ENCODE measurements at regions not wholly inside any gene's neighbourhood (a gene's known extent, or its start where the extent isn't known, plus 50 kb on each side); places are given as distances from the start of the nearest gene placed in this dataset.
"Not testable (repeated sequence)": the region's sequence is repeated elsewhere in the genome, so short reads cannot be mapped to it uniquely, and the experiment has no call there.

- no peak for TF ChIP-seq CTCF (IDR thresholded peaks at IDR 0.05; ENCODE audit: insufficient read depth, low read length)
- H3K4me3 ChIP-seq (ENCODE audit: low read depth, low read length): no peak overlapping the region
- DNase-seq (ENCODE audit: low read depth): no peak
These were observed 120.3 kb upstream of the FAT3 start for GRCh38 chr11:92104349-92104748.

GRCh38 chr11:92101920-92102319 is 122.7 kb upstream of the FAT3 start:
- no peak for DNase-seq (ENCODE audit: low read depth)
- H3K4me3 ChIP-seq (ENCODE audit: low read depth, low read length): no peak overlapping the region
- TF ChIP-seq CTCF (IDR thresholded peaks at IDR 0.05; ENCODE audit: insufficient read depth, low read length): no peak

- no peak for DNase-seq (ENCODE audit: low read depth)
- no peak overlapping the region for H3K4me3 ChIP-seq (ENCODE audit: low read depth, low read length)
- no peak for TF ChIP-seq CTCF (IDR thresholded peaks at IDR 0.05; ENCODE audit: insufficient read depth, low read length)
These were observed 125.4 kb upstream of the FAT3 start for GRCh38 chr11:92099183-92099582.

- no peak overlapping the region for H3K4me3 ChIP-seq (ENCODE audit: low read depth, low read length)
- no peak for TF ChIP-seq CTCF (IDR thresholded peaks at IDR 0.05; ENCODE audit: insufficient read depth, low read length)
- DNase-seq (ENCODE audit: low read depth): no peak
These were observed 126.4 kb upstream of the FAT3 start for GRCh38 chr11:92098172-92098571.

GRCh38 chr11:92087725-92088537 is 136.7 kb upstream of the FAT3 start:
- no peak for TF ChIP-seq CTCF (IDR thresholded peaks at IDR 0.05; ENCODE audit: insufficient read depth, low read length)
- H3K4me3 ChIP-seq (ENCODE audit: low read depth, low read length): no peak overlapping the region
- no peak for DNase-seq (ENCODE audit: low read depth)

GRCh38 chr11:92083123-92083522 is 141.5 kb upstream of the FAT3 start:
- H3K4me3 ChIP-seq (ENCODE audit: low read depth, low read length): no peak overlapping the region
- no peak for DNase-seq (ENCODE audit: low read depth)
- no peak for TF ChIP-seq CTCF (IDR thresholded peaks at IDR 0.05; ENCODE audit: insufficient read depth, low read length)

- H3K4me3 ChIP-seq (ENCODE audit: low read depth, low read length): no peak overlapping the region
- no peak for TF ChIP-seq CTCF (IDR thresholded peaks at IDR 0.05; ENCODE audit: insufficient read depth, low read length)
- no peak for DNase-seq (ENCODE audit: low read depth)
These were observed 142.0 kb upstream of the FAT3 start for GRCh38 chr11:92082652-92083051.

GRCh38 chr11:92074498-92074897 is 150.1 kb upstream of the FAT3 start:
- not testable (repeated sequence) for H3K4me3 ChIP-seq (ENCODE audit: low read depth, low read length); DNase-seq (ENCODE audit: low read depth)
